ENCODE measurements at regions not wholly inside any gene's neighbourhood (a gene's known extent, or its start where the extent isn't known, plus 50 kb on each side); places are given as distances from the start of the nearest gene placed in this dataset.
A peak's percentile ranks its signal among the peaks of the same experiment; 100 is the strongest.

GRCh38 chr3:194928831-194929577 lies 243.3 kb downstream of the FAM43A start:
- no peak for DNase-seq

DNA sequence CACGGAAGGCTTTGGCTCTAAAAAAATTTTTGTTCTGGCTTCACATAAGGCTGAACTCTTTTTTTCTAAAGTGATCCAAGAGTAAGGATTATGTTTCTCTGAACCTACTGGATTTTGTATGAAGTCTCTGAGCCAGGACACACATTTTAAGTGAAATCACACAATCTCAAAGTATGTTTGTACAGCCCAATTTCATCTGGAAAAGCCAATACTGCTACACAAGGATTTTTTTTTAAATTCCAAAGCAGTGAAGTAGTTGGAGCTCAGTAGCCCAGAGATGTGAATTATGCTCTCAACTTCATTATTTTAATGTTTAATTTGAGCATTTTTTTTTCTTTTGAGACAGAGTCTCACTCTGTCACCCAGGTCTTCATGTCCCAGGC lies 243.9 kb downstream of the FAM43A start:
- DNase-seq, result no peak

- DNase-seq, result peak; percentile 31
Observed at GRCh38 chr3:194930377-194931204, 244.9 kb downstream of the FAM43A start.

DNA sequence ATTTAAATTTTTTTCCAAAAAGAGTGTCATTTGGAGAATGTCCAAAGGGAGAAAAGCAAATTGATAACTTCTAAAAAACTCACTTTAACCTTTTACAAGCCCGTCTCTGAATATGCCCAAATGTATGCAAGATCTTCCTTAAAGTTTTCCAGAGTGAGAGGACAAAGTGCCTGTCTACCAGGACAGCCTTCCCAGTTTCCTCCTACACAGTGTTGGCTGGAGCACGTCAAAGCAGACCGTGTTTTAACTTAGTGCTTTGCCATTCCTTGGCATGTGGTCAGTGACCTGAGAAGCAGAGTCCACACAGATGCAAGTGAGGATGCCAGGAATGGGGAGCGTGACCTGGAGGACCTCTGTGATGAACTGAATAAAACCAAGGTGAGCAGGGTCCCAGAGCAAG lies 245.7 kb downstream of the FAM43A start:
- no peak for DNase-seq

GRCh38 chr3:194931865-194932264 lies 246.2 kb downstream of the FAM43A start:
- no peak for DNase-seq

- DNase-seq, result no peak
Observed at GRCh38 chr3:194933465-194933864, 247.8 kb downstream of the FAM43A start.

- DNase-seq, result no peak
Observed at GRCh38 chr3:194935061-194935460, 249.4 kb downstream of the FAM43A start.

DNA sequence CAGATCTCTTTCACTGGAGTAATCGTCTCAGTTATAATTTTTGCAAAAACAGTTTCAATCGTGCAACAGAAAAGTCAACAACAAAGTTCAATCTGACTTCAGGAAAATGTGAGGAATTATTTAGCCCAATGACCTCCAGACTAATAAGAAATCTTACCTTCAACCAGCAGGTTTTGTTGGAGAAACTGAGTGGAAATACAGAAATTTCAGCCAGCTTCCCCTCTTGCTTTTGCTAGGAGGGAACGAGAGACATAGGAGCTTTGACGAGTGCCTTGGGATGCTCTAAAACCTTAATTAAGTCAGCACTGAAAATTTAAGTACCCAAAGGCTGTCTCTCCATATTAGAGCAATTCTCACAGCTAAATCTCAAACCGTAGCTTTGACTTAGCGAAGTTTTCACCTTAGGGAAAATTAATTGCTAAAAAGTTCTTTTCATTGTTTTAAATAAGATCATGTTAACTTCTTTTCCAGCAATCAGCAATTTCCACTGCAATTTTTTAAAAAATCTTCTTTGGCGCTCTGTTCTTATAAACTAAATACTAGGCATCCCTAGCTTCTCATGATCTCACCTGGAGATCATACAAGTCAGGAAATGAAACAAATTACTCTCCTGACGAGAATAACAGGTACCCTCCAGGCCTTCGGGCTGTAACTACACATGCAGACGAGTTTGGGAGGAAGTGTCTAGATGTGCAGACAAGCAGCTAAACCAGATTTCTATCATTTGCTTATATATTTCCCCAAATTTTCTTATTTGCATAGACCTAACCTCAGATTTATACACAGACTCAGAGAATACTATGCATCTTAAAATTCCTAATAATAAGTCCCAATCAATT lies 250.2 kb downstream of the FAM43A start:
- no peak for DNase-seq

GRCh38 chr3:194936659-194937058 lies 251.0 kb downstream of the FAM43A start:
- DNase-seq, result no peak

GRCh38 chr3:194937144-194937543 lies 251.5 kb downstream of the FAM43A start:
- no peak for DNase-seq

GRCh38 chr3:194937882-194938321 lies 252.2 kb downstream of the FAM43A start:
- no peak for DNase-seq

- no peak for DNase-seq
Observed at GRCh38 chr3:194938845-194939531, 253.3 kb downstream of the FAM43A start.

GRCh38 chr3:194939532-194939909 lies 253.8 kb downstream of the FAM43A start:
- no peak for DNase-seq

- no peak for DNase-seq
Observed at GRCh38 chr3:194939949-194940770, 254.5 kb downstream of the FAM43A start.

DNA sequence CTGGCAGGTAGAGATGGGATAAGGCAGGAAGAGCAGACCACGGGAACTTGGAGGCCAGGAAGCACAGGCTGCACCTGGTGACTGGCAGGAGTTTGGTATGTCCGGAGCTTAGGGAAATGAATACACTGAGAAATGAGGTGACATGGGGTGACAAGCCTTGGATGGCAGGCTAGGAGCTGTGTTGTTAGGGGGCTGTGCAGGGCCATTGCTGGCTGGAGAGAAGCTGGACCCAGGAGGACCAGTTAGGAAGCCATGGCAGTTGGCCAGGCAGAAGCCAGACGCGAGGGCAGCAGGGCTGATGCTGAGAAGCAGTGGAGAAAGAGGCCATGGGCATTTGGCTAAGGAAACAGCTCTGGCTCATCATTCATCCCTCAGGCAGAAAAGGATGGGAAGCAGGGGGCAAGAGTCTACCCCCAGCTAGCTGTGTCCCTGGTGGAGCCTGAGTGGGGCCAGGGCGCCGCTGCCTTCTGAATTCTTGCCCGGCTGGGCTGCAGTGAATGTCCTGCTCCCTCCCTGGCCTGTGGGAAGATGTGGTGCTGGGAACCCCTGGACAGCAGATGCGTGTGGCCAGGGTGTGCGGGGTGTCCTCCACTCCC lies 255.8 kb downstream of the FAM43A start:
- DNase-seq, result no peak

GRCh38 chr3:194941956-194942511 lies 256.4 kb downstream of the FAM43A start:
- no peak for DNase-seq

DNA sequence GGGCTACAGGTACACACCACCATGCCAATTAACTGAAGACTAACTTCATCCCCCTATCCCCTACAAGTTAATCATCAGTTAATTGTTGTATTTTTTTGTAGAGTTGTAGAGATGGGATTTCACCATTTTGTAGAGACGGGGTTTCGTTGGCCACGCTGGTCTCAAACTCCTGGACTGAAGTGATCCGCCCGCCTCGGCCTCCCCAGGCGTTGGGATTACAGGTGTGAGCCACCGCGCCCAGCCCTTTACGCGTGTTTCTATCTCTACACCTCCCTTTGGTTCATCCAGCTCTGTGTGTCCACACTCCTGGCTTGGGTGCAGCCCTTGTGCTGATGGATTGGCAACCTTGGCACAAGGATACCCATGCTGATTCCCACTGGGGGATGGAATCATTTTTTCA lies 258.8 kb downstream of the FAM43A start:
- DNase-seq, result no peak

- DNase-seq, result no peak
Observed at GRCh38 chr3:194945508-194945907, 259.8 kb downstream of the FAM43A start.

DNA sequence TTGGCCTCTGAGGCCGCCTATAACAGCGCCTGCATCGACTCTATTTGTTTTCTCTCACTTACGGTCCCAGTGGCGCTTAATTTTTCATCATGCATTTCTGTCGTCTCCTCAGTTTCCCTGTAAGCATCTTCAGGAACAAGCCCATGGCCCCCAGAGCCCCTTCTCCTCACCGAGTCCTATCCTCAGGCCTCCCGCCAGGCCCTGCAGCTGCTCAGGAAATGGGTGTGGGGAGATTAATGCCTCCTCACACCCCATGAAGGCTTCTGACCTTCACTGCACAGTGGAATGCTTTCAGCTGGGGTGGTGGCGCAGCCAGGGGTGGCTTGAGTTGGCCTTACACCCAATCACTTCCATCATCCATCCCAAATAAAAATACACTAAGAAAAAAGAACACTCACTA lies 260.4 kb downstream of the FAM43A start:
- no peak for DNase-seq

GRCh38 chr3:194949592-194949991 lies 263.9 kb downstream of the FAM43A start:
- DNase-seq, result no peak

Data from renal pelvis (tissue), 1 donor.